Uterus (tissue), 3 donors: ENCODE measurements at regions not wholly inside any gene's neighbourhood (a gene's known extent, or its start where the extent isn't known, plus 50 kb on each side); places are given as distances from the start of the nearest gene placed in this dataset.
A peak's percentile ranks its signal among the peaks of the same experiment; 100 is the strongest.

Source experiments
- DNase-seq, 2 donors: peaks; one replicate each; pipeline ENCODE4 v3.0.0-alpha.2; 2019 to 2020
- H3K27ac ChIP-seq, 2 donors: fragments of 200-600 bp; sonication (generic); 1 replicate in 1 of 2; 2 replicates in 1 of 2; pipeline ENCODE4 v1.5.1; 2016 to 2018
- H3K27me3 ChIP-seq, 2 donors: fragments of 200-600 bp; sonication (generic); one replicate each; pipeline ENCODE4 v1.5.1; 2018 to 2019; ENCODE audit warnings: control low read depth in 1 of 2
- H3K36me3 ChIP-seq, 2 donors: fragments of 200-600 bp; sonication (generic); one replicate each; pipeline ENCODE4 v1.5.1; 2019; ENCODE audit warnings: control low read depth in 1 of 2
- H3K4me1 ChIP-seq, 2 donors: fragments of 200-600 bp; sonication (generic); one replicate each; pipeline ENCODE4 v1.5.1; 2018 to 2019; ENCODE audit warnings: control low read depth in 1 of 2
- H3K4me3 ChIP-seq, 2 donors: fragments of 200-600 bp; sonication (generic); 1 replicate in 1 of 2; 2 replicates in 1 of 2; pipeline ENCODE4 v1.5.1; 2018 to 2019; ENCODE audit warnings: mild to moderate bottlenecking in 1 of 2
- H3K9me3 ChIP-seq, 2 donors: fragments of 200-600 bp; sonication (generic); one replicate each; pipeline ENCODE4 v1.5.1; 2019; ENCODE audit warnings: control low read depth in 1 of 2
- CTCF ChIP-seq, 4 experiments: fragments of 200-600 bp in 2 of 4; fragments of 450-650 bp in 2 of 4; sonication (generic) in 2 of 4; IDR thresholded peaks; one replicate each; pipeline ENCODE4 v1.5.1; 2016 to 2019; ENCODE audit warnings: antibody characterized with exemption in 4 of 4, mild to moderate bottlenecking in 2 of 4, moderate library complexity in 1 of 4
- POLR2A ChIP-seq, 2 donors: fragments of 450-650 bp; IDR thresholded peaks; one replicate each; pipeline ENCODE4 v1.6.1; 2016; ENCODE audit warnings: antibody characterized with exemption in 2 of 2, mild to moderate bottlenecking in 1 of 2, moderate library complexity in 1 of 2
- intact Hi-C: fragments of 100-400 bp; cut with DNase I; formaldehyde crosslinking; loops from one replicate; pipeline ENCODE4 v1.15.1; 2023; ENCODE audit warnings: low total_unique reads
- donor health status: DM: yes; HTN: yes; CAD: no.

- DNase-seq, result no peak
- Histone ChIP-seq H3K4me1 (peaks cover 0 to 4% of the 10 kb centered on the region in 2 donors), H3K27ac (no peak overlapping the region), H3K36me3 (no peaks in the 10 kb centered on the region), H3K4me3 (no peak overlapping the region), H3K27me3 (no peaks in the 10 kb centered on the region), H3K9me3 (no peaks in the 10 kb centered on the region)
- intact Hi-C loops, result no loop called here
- no peak for TF ChIP-seq CTCF (IDR thresholded peaks at IDR 0.05)
- TF ChIP-seq POLR2A (IDR thresholded peaks at IDR 0.05), result no peak
Measured at GRCh38 chr15:62440362-62441105, 275.4 kb upstream of the C2CD4B start.

GRCh38 chr15:62444104-62445022, 279.3 kb upstream of the C2CD4B start:
- Histone ChIP-seq H3K27me3 (no peaks in the 10 kb centered on the region), H3K9me3 (no peaks in the 10 kb centered on the region), H3K36me3 (no peaks in the 10 kb centered on the region), H3K4me1 (peaks cover 0 to 4% of the 10 kb centered on the region in 2 donors), H3K4me3 (no peak overlapping the region), H3K27ac (no peak overlapping the region)
- TF ChIP-seq CTCF (IDR thresholded peaks at IDR 0.05), result no peak
- TF ChIP-seq POLR2A (IDR thresholded peaks at IDR 0.05), result no peak
- peak in 1 of 2 donors; percentile 47 for DNase-seq
- intact Hi-C loops, result no loop called here

- TF ChIP-seq POLR2A (IDR thresholded peaks at IDR 0.05), result no peak
- no peak for TF ChIP-seq CTCF (IDR thresholded peaks at IDR 0.05)
- Histone ChIP-seq H3K4me1 (peaks cover 0 to 4% of the 10 kb centered on the region in 2 donors), H3K4me3 (no peak overlapping the region), H3K27me3 (no peaks in the 10 kb centered on the region), H3K36me3 (no peaks in the 10 kb centered on the region), H3K9me3 (no peaks in the 10 kb centered on the region), H3K27ac (no peak overlapping the region)
- intact Hi-C loops, result no loop called here
- DNase-seq, result no peak
Measured at GRCh38 chr15:62445244-62445643, 280.2 kb upstream of the C2CD4B start.

GRCh38 chr15:62446984-62447383, 281.9 kb upstream of the C2CD4B start:
- no peaks in the 10 kb centered on the region for H3K4me1 ChIP-seq
- intact Hi-C loops, result no loop called here
- TF ChIP-seq CTCF (IDR thresholded peaks at IDR 0.05) (no peak), POLR2A (IDR thresholded peaks at IDR 0.05) (no peak)

GRCh38 chr15:62447742-62448141, 282.7 kb upstream of the C2CD4B start:
- DNase-seq, result no peak
- no peaks in the 10 kb centered on the region for H3K27me3 ChIP-seq
- no peak overlapping the region for H3K4me3 ChIP-seq
- H3K9me3 ChIP-seq, result no peaks in the 10 kb centered on the region
- no peaks in the 10 kb centered on the region for H3K4me1 ChIP-seq
- no peak overlapping the region for H3K27ac ChIP-seq
- no peaks in the 10 kb centered on the region for H3K36me3 ChIP-seq
- TF ChIP-seq POLR2A (IDR thresholded peaks at IDR 0.05) (no peak), CTCF (IDR thresholded peaks at IDR 0.05) (no peak)
- intact Hi-C loops, result no loop called here

More at GRCh38 chr15:62446984-62447383, 281.9 kb upstream of the C2CD4B start:
- no peak for DNase-seq
- no peaks in the 10 kb centered on the region for H3K36me3 ChIP-seq
- H3K4me3 ChIP-seq, result no peak overlapping the region
- no peaks in the 10 kb centered on the region for H3K9me3 ChIP-seq
- no peak overlapping the region for H3K27ac ChIP-seq
- no peaks in the 10 kb centered on the region for H3K27me3 ChIP-seq
